Panc1 (cell line): ENCODE measurements at regions not wholly inside any gene's neighbourhood (a gene's known extent, or its start where the extent isn't known, plus 50 kb on each side); places are given as distances from the start of the nearest gene placed in this dataset.

ENCODE experiments used
- ATAC-seq: fragments of 200-7000 bp; cut with Tn5 transposase; 2 replicates; pipeline ENCODE4 v1.9.1; 2020; ENCODE audit warnings: mild to moderate bottlenecking, moderate library complexity
- BruUV-seq: library from RNA; stranded (reverse); fragments of 400-500 nt; replicated peaks from 2 replicates; lab custom pipeline; 2021; lab: Mats Ljungman, UMichigan
- CTCF ChIA-PET: fragments of 300-600 bp; sonication (Branson Sonifier 250); formaldehyde crosslinking; loops from one replicate; lab custom pipeline; 2022; ENCODE audit warnings: antibody characterized with exemption; lab: Charles Lee
- POLR2A ChIA-PET: fragments of 300-600 bp; sonication (Branson Sonifier 250); formaldehyde crosslinking; loops from one replicate; lab custom pipeline; 2022; ENCODE audit warnings: antibody characterized with exemption; lab: Charles Lee
- DNase-seq: peaks from one replicate; pipeline ENCODE4 v3.0.0-alpha.2; 2010; ENCODE audit warnings: low read depth, low spot score
- H3K27ac ChIP-seq: 2 replicates; pipeline ENCODE4 v1.5.1; 2011; ENCODE audit warnings: mild to moderate bottlenecking, low read length, inconsistent platforms
- H3K27me3 ChIP-seq: fragments of 200-500 bp; sonication (Bioruptor generic); 2 replicates; pipeline ENCODE4 v1.6.0; 2014; ENCODE audit warnings: low read length, inconsistent platforms; ENCODE audit not compliant: control insufficient read depth, insufficient read depth
- H3K36me3 ChIP-seq: fragments of 200-500 bp; sonication (Bioruptor generic); 2 replicates; pipeline ENCODE4 v1.5.1; 2014; ENCODE audit warnings: inconsistent platforms, mild to moderate bottlenecking, low read length, moderate library complexity; ENCODE audit not compliant: control insufficient read depth, insufficient read depth
- H3K4me1 ChIP-seq: 2 replicates; pipeline ENCODE4 v1.5.1; 2011; ENCODE audit warnings: inconsistent platforms, mild to moderate bottlenecking, low read length, moderate library complexity; ENCODE audit not compliant: control insufficient read depth, insufficient read depth
- H3K4me3 ChIP-seq, 2 experiments: 2 replicates each; pipeline ENCODE4 v1.5.1; 2011 to 2012; ENCODE audit warnings: low read depth in 2 of 2, low read length in 2 of 2, mild to moderate bottlenecking in 2 of 2, inconsistent platforms in 1 of 2, moderate library complexity in 1 of 2
- H3K9me3 ChIP-seq: fragments of 200-500 bp; sonication (Bioruptor generic); 2 replicates; pipeline ENCODE4 v1.5.1; 2014; ENCODE audit warnings: low read depth, mild to moderate bottlenecking, inconsistent platforms, low read length, moderate library complexity; ENCODE audit not compliant: control insufficient read depth, insufficient read depth
- POLR2AphosphoS5 ChIP-seq: IDR thresholded peaks from 2 replicates; pipeline ENCODE4 v1.6.1; 2012; ENCODE audit warnings: mild to moderate bottlenecking, low read depth, low read length, moderate library complexity
- SIN3A ChIP-seq: IDR thresholded peaks from 2 replicates; pipeline ENCODE4 v1.6.1; 2012; ENCODE audit warnings: low read depth, mild to moderate bottlenecking, low read length, moderate library complexity, borderline replicate concordance; ENCODE audit not compliant: insufficient read depth
- TCF7L2 ChIP-seq: IDR thresholded peaks from 2 replicates; pipeline ENCODE4 v1.6.1; 2011; ENCODE audit warnings: mild to moderate bottlenecking, low read depth, low read length, inconsistent platforms
- in situ Hi-C: cut with HindIII; loops from 2 replicates; pipeline ENCODE4 v1.10.0; 2016; ENCODE audit warnings: low sequenced_read_pairs, low pct_unique_long_range_greater_than_20kb
- intact Hi-C: fragments of 100-400 bp; cut with micrococcal nuclease; formaldehyde crosslinking; loops from one replicate; pipeline ENCODE4 v1.10.0; 2022; ENCODE audit not compliant: unreplicated experiment
- TF ChIP-seq, protein P1 (sequence below): fragments of 450-650 bp; IDR thresholded peaks from 2 replicates; pipeline ENCODE4 v1.5.1; 2017; ENCODE audit warnings: mild to moderate bottlenecking
- TF ChIP-seq, protein P2 (sequence below), 2 experiments: IDR thresholded peaks; 2 replicates each; pipeline ENCODE4 v1.6.1; 2011 to 2012; ENCODE audit warnings: low read depth in 2 of 2, control low read depth in 1 of 2, low read length in 1 of 2, mild to moderate bottlenecking in 1 of 2, moderate library complexity in 1 of 2; ENCODE audit not compliant: insufficient read depth in 1 of 2

DNA sequence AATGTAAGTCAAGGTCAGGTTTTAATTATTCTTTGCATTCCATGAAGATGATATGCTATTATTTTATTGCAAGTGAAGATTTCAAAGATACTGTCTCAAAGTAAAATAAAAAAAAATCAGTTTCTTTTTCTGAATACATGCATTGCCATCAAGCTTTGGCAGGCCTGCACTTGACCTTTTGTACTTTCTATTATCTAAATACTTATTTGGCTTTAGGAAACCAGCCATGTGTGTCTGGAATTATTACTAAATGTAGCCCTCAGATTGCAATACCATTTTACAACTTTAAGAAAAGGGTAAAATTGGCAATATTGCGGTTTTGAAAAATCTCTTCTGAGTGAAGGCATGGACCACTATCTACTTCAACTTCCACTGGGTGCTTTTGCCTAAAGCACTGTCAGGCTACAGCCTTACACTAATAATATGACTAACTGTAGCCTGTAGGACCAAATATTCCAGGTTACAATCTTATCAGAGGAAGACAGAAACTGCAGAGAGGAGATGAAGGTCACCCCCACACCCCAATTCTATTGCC, 349.4 kb upstream of the DCBLD2 start:
- H3K36me3 ChIP-seq = no peaks in the 10 kb centered on the region
- no peaks in the 10 kb centered on the region for H3K9me3 ChIP-seq
- BruUV-seq = no TSS peak
- ChIA-PET CTCF (no interaction called here), POLR2A (no interaction called here)
- no peak overlapping the region for H3K27ac ChIP-seq
- H3K27me3 ChIP-seq = no peaks in the 10 kb centered on the region
- DNase-seq (no peak), ATAC-seq (no peak)
- in situ Hi-C loops (no loop called here), intact Hi-C loops (no loop called here)
- TF ChIP-seq POLR2AphosphoS5 (no peak), SIN3A (no peak), TCF7L2 (no peak)
- TF ChIP-seq, protein P1, sequence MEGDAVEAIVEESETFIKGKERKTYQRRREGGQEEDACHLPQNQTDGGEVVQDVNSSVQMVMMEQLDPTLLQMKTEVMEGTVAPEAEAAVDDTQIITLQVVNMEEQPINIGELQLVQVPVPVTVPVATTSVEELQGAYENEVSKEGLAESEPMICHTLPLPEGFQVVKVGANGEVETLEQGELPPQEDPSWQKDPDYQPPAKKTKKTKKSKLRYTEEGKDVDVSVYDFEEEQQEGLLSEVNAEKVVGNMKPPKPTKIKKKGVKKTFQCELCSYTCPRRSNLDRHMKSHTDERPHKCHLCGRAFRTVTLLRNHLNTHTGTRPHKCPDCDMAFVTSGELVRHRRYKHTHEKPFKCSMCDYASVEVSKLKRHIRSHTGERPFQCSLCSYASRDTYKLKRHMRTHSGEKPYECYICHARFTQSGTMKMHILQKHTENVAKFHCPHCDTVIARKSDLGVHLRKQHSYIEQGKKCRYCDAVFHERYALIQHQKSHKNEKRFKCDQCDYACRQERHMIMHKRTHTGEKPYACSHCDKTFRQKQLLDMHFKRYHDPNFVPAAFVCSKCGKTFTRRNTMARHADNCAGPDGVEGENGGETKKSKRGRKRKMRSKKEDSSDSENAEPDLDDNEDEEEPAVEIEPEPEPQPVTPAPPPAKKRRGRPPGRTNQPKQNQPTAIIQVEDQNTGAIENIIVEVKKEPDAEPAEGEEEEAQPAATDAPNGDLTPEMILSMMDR = no peak
- TF ChIP-seq, protein P2, sequence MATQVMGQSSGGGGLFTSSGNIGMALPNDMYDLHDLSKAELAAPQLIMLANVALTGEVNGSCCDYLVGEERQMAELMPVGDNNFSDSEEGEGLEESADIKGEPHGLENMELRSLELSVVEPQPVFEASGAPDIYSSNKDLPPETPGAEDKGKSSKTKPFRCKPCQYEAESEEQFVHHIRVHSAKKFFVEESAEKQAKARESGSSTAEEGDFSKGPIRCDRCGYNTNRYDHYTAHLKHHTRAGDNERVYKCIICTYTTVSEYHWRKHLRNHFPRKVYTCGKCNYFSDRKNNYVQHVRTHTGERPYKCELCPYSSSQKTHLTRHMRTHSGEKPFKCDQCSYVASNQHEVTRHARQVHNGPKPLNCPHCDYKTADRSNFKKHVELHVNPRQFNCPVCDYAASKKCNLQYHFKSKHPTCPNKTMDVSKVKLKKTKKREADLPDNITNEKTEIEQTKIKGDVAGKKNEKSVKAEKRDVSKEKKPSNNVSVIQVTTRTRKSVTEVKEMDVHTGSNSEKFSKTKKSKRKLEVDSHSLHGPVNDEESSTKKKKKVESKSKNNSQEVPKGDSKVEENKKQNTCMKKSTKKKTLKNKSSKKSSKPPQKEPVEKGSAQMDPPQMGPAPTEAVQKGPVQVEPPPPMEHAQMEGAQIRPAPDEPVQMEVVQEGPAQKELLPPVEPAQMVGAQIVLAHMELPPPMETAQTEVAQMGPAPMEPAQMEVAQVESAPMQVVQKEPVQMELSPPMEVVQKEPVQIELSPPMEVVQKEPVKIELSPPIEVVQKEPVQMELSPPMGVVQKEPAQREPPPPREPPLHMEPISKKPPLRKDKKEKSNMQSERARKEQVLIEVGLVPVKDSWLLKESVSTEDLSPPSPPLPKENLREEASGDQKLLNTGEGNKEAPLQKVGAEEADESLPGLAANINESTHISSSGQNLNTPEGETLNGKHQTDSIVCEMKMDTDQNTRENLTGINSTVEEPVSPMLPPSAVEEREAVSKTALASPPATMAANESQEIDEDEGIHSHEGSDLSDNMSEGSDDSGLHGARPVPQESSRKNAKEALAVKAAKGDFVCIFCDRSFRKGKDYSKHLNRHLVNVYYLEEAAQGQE (IDR thresholded peaks at IDR 0.05; ENCODE audit: insufficient read depth in 1 of 2, low read depth in 2 of 2, low read length in 1 of 2) = no peak
- no peaks in the 10 kb centered on the region for H3K4me1 ChIP-seq
- H3K4me3 ChIP-seq = no peak overlapping the region

DNA sequence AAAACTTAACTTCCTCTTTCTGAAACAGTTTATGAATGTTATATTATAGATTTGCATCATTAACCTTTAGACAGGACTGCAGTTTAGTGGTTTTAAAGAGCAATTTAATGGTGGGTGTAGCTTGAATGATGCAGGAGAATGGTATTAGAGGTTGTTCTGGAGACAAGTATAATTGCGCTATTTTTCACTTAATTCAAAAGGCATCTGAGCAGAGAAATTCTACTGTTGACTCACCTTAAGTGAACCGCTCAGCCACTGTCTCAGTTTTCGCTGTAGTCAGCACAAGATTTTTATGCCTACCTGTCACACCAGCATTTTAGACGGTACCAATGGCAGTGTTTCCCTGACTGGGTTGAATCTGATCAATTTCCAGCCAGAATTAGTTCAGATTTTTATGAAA, 348.8 kb upstream of the DCBLD2 start:
- BruUV-seq = no TSS peak
- DNase-seq = no peak
- ATAC-seq = no peak
- POLR2A ChIA-PET = no interaction called here
- Histone ChIP-seq H3K27me3 (no peaks in the 10 kb centered on the region), H3K9me3 (no peaks in the 10 kb centered on the region), H3K27ac (no peak overlapping the region), H3K4me1 (no peaks in the 10 kb centered on the region), H3K4me3 (no peak overlapping the region), H3K36me3 (no peaks in the 10 kb centered on the region)
- CTCF ChIA-PET = no interaction called here
- TF ChIP-seq, protein P2 (IDR thresholded peaks at IDR 0.05; ENCODE audit: insufficient read depth in 1 of 2, low read depth in 2 of 2, low read length in 1 of 2) = no peak
- no peak for TF ChIP-seq SIN3A
- TF ChIP-seq TCF7L2 = no peak
- TF ChIP-seq, protein P1 = no peak
- TF ChIP-seq POLR2AphosphoS5 = no peak
- intact Hi-C loops = no loop called here
- in situ Hi-C loops = no loop called here
